ENCODE measurements at regions not wholly inside any gene's neighbourhood (a gene's known extent, or its start where the extent isn't known, plus 50 kb on each side); places are given as distances from the start of the nearest gene placed in this dataset.

- no peak for TF ChIP-seq CTCF (conservative IDR thresholded peaks at IDR 0.05; ENCODE audit: low read depth, low read length)
- no peak for DNase-seq (ENCODE audit: low read depth)
- no peak overlapping the region for H3K4me3 ChIP-seq (ENCODE audit: low read depth, low read length)
Observed at GRCh38 chr6:91566467-91566866, 979.6 kb upstream of the MAP3K7 start.

DNA sequence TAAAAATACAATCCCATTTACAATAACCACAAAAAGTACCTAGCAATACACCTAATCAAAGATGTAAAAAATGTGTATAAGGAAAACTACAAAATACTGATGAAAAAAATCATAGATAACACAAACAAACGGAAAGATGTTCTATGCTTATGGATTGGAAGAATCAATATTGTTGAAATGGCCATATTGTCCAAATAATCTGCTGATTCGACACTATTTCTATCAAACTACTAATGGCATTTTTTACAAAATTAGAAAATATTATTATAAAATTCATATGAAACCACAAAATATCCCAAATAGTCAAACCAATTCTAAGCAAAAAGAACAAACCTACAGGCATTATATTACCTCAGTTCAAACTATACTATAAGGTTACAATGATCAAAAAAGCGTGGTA lies 978.3 kb upstream of the MAP3K7 start:
- H3K4me3 ChIP-seq (ENCODE audit: low read depth, low read length): no peak overlapping the region
- no peak for TF ChIP-seq CTCF (conservative IDR thresholded peaks at IDR 0.05; ENCODE audit: low read depth, low read length)
- DNase-seq (ENCODE audit: low read depth): no peak

DNA sequence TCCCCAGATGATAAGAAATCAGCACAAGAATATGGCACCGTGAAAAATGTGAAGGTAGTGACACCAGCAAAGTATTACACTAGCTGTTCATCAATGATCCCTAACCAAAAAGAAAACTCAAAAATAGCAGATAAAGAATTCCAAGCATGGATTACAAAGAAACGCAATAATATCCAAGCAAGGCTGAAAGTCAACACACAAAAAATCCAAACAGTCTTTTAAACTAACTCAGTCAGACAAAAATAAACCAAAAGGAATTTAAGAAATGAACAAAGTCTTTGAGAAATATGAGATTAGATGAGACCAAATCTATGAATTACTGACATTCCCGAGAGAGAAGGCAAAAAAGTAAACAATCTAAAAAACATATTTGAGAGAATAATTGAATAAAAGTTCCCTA lies 976.1 kb upstream of the MAP3K7 start:
- no peak for TF ChIP-seq CTCF (conservative IDR thresholded peaks at IDR 0.05; ENCODE audit: low read depth, low read length)
- H3K4me3 ChIP-seq (ENCODE audit: low read depth, low read length): no peak overlapping the region
- DNase-seq (ENCODE audit: low read depth): no peak

DNA sequence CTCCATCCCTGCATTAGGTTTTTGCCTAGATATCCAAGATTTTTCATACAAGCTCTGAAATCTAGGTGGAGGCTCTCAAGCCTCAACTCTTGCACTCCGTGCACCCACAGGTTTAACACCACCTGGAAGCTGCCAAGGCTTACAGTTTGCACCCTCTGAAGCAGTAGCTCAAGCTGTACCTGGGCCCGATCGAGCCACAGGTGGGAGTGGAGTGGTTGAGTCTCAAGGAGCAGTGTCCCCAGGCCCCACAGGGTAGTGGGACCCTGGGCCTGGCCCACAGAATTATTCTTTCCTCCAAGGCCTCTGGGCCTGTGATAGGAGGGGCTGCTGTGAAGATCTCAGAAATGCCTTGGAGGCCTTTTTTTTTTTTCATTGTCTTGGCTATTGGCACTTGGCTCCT lies 973.5 kb upstream of the MAP3K7 start:
- no peak overlapping the region for H3K4me3 ChIP-seq (ENCODE audit: low read depth, low read length)
- no peak for DNase-seq (ENCODE audit: low read depth)
- TF ChIP-seq CTCF (conservative IDR thresholded peaks at IDR 0.05; ENCODE audit: low read depth, low read length): no peak

GRCh38 chr6:91540902-91541301 lies 954.0 kb upstream of the MAP3K7 start:
- no peak for TF ChIP-seq CTCF (conservative IDR thresholded peaks at IDR 0.05; ENCODE audit: low read depth, low read length)
- H3K4me3 ChIP-seq (ENCODE audit: low read depth, low read length): no peak overlapping the region
- no peak for DNase-seq (ENCODE audit: low read depth)

GRCh38 chr6:91539456-91539855 lies 952.6 kb upstream of the MAP3K7 start:
- TF ChIP-seq CTCF (conservative IDR thresholded peaks at IDR 0.05; ENCODE audit: low read depth, low read length): no peak
- no peak for DNase-seq (ENCODE audit: low read depth)
- no peak overlapping the region for H3K4me3 ChIP-seq (ENCODE audit: low read depth, low read length)

GRCh38 chr6:91538622-91539021 lies 951.8 kb upstream of the MAP3K7 start:
- no peak for TF ChIP-seq CTCF (conservative IDR thresholded peaks at IDR 0.05; ENCODE audit: low read depth, low read length)
- H3K4me3 ChIP-seq (ENCODE audit: low read depth, low read length): no peak overlapping the region
- no peak for DNase-seq (ENCODE audit: low read depth)

Measured in epithelial cell of proximal tubule (primary cell).